PC-3 (cell line): ENCODE measurements at regions not wholly inside any gene's neighbourhood (a gene's known extent, or its start where the extent isn't known, plus 50 kb on each side); places are given as distances from the start of the nearest gene placed in this dataset.
A peak's percentile ranks its signal among the peaks of the same experiment; 100 is the strongest.

Experiments used
- ATAC-seq: fragments of 200-7000 bp; cut with Tn5 transposase; 2 replicates; pipeline ENCODE4 v1.9.1; 2020; ENCODE audit warnings: mild to moderate bottlenecking, moderate library complexity
- BruUV-seq: library from RNA; stranded (reverse); fragments of 400-500 nt; replicated peaks from 2 replicates; lab custom pipeline; 2021; lab: Mats Ljungman, UMichigan
- CTCF ChIA-PET: fragments of 300-600 bp; sonication (Branson Sonifier 250); formaldehyde crosslinking; loops from one replicate; lab custom pipeline; 2022; ENCODE audit warnings: antibody characterized with exemption; lab: Charles Lee
- POLR2A ChIA-PET: fragments of 300-600 bp; sonication (Branson Sonifier 250); formaldehyde crosslinking; loops from one replicate; lab custom pipeline; 2022; ENCODE audit warnings: antibody characterized with exemption; ENCODE audit not compliant: unreplicated experiment; lab: Charles Lee
- DNase-seq: peaks from one replicate; pipeline ENCODE4 v3.0.0-alpha.2; 2015
- H2AFZ ChIP-seq: fragments of 300-600 bp; sonication (generic); 2 replicates; pipeline ENCODE4 v1.6.0; 2016; ENCODE audit warnings: antibody characterized with exemption, low read length
- H3F3A ChIP-seq: fragments of 300-600 bp; sonication (generic); one replicate; pipeline ENCODE4 v1.6.0; 2017; ENCODE audit warnings: antibody characterized with exemption, low read length, control low read depth, mild to moderate bottlenecking; ENCODE audit not compliant: unreplicated experiment
- H3K27ac ChIP-seq: fragments of 300-600 bp; sonication (generic); 2 replicates; pipeline ENCODE4 v1.5.1; 2016; ENCODE audit warnings: mild to moderate bottlenecking, low read length
- H3K27me3 ChIP-seq: fragments of 300-600 bp; sonication (generic); 2 replicates; pipeline ENCODE4 v1.6.1; 2016; ENCODE audit warnings: low read length, mixed read lengths
- H3K36me3 ChIP-seq: fragments of 300-600 bp; sonication (generic); 2 replicates; pipeline ENCODE4 v1.6.1; 2016; ENCODE audit warnings: low read depth, mixed run types, low read length, mixed read lengths
- H3K4me1 ChIP-seq: fragments of 300-600 bp; sonication (generic); 2 replicates; pipeline ENCODE4 v1.5.1; 2016; ENCODE audit warnings: low read length; ENCODE audit not compliant: insufficient read depth
- H3K4me2 ChIP-seq: fragments of 300-600 bp; sonication (generic); 2 replicates; pipeline ENCODE4 v1.6.0; 2016; ENCODE audit warnings: low read length
- H3K4me3 ChIP-seq: fragments of 300-600 bp; sonication (generic); 2 replicates; pipeline ENCODE4 v1.5.1; 2016; ENCODE audit warnings: mild to moderate bottlenecking, low read length, mixed read lengths
- H3K79me2 ChIP-seq: fragments of 300-600 bp; sonication (generic); 2 replicates; pipeline ENCODE4 v1.6.1; 2017; ENCODE audit warnings: low read length, mixed read lengths
- H3K9ac ChIP-seq: fragments of 300-600 bp; sonication (generic); 2 replicates; pipeline ENCODE4 v1.6.0; 2016; ENCODE audit warnings: mild to moderate bottlenecking, low read length
- H3K9me2 ChIP-seq: fragments of 300-600 bp; sonication (generic); replicated peaks from 2 replicates; pipeline ENCODE4 v1.6.1; 2016; ENCODE audit warnings: mixed run types, low read length, mixed read lengths
- H3K9me3 ChIP-seq: fragments of 300-600 bp; sonication (generic); 2 replicates; pipeline ENCODE4 v1.6.1; 2016; ENCODE audit warnings: low read length, mixed read lengths
- H4K20me1 ChIP-seq: fragments of 300-600 bp; sonication (generic); 2 replicates; pipeline ENCODE4 v1.6.1; 2016; ENCODE audit warnings: low read length, mixed read lengths
- EZH2 ChIP-seq: fragments of 300-600 bp; sonication (generic); IDR thresholded peaks from one replicate; pipeline ENCODE4 v1.6.1; 2017; ENCODE audit warnings: antibody characterized with exemption, mild to moderate bottlenecking, low read length; ENCODE audit not compliant: unreplicated experiment
- EZH2phosphoT487 ChIP-seq: fragments of 300-600 bp; sonication (generic); IDR thresholded peaks from 2 replicates; pipeline ENCODE4 v1.6.1; 2018; ENCODE audit warnings: mild to moderate bottlenecking, antibody characterized with exemption, low read length, borderline replicate concordance
- intact Hi-C: fragments of 100-400 bp; cut with micrococcal nuclease; formaldehyde crosslinking; loops from 2 replicates; pipeline ENCODE4 v1.9.0; 2023
- TF ChIP-seq, protein P1 (sequence below): fragments of 300-600 bp; sonication (generic); conservative IDR thresholded peaks from 2 replicates; pipeline ENCODE4 v1.5.1; 2017; ENCODE audit warnings: antibody characterized with exemption, low read depth, mild to moderate bottlenecking, low read length

GRCh38 chr5:121164632-121165031, 687.0 kb upstream of the FTMT start:
- POLR2A ChIA-PET: no interaction called here
- no peaks in the 10 kb centered on the region for H3K36me3 ChIP-seq

DNA sequence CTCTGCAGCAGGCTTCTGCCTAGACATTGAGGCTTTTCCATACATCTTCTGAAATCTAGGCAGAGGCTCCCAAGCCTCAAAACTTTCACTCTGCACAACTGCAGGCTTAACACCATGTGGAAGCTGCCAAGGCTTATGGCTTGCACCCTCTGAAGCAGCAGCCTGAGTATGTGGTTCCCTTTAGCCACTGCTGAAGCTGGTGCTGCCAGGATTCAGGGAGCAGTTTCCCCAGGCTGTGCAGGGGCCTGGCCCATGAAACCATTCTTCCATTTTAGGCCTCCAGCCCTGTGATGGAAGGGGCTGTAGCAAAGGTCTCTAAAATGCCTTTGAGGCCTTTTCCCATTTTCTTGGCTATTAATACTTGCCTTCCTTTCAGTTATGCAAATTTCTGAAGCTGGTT, 680.3 kb upstream of the FTMT start:
- no peak overlapping the region for H3K4me3 ChIP-seq
- no peaks in the 10 kb centered on the region for H3K9me2 ChIP-seq
- H3F3A ChIP-seq: no peaks in the 10 kb centered on the region
- no peaks in the 10 kb centered on the region for H3K27me3 ChIP-seq
- ChIA-PET CTCF (no interaction called here), POLR2A (no interaction called here)
- no peaks in the 10 kb centered on the region for H3K79me2 ChIP-seq
- H3K36me3 ChIP-seq: no peaks in the 10 kb centered on the region
- DNase-seq: no peak
- intact Hi-C loops: no loop called here
- no peak overlapping the region for H2AFZ ChIP-seq
- no peaks in the 10 kb centered on the region for H3K9me3 ChIP-seq
- no peak overlapping the region for H3K27ac ChIP-seq
- no peak overlapping the region for H3K9ac ChIP-seq
- no peak for ATAC-seq
- TF ChIP-seq EZH2 (no peak), EZH2phosphoT487 (no peak)
- TF ChIP-seq, protein P1, sequence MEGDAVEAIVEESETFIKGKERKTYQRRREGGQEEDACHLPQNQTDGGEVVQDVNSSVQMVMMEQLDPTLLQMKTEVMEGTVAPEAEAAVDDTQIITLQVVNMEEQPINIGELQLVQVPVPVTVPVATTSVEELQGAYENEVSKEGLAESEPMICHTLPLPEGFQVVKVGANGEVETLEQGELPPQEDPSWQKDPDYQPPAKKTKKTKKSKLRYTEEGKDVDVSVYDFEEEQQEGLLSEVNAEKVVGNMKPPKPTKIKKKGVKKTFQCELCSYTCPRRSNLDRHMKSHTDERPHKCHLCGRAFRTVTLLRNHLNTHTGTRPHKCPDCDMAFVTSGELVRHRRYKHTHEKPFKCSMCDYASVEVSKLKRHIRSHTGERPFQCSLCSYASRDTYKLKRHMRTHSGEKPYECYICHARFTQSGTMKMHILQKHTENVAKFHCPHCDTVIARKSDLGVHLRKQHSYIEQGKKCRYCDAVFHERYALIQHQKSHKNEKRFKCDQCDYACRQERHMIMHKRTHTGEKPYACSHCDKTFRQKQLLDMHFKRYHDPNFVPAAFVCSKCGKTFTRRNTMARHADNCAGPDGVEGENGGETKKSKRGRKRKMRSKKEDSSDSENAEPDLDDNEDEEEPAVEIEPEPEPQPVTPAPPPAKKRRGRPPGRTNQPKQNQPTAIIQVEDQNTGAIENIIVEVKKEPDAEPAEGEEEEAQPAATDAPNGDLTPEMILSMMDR: no peak
- no peaks in the 10 kb centered on the region for H3K4me1 ChIP-seq
- no peaks in the 10 kb centered on the region for H4K20me1 ChIP-seq
- BruUV-seq: no TSS peak
- H3K4me2 ChIP-seq: no peak overlapping the region

More at GRCh38 chr5:121164632-121165031, 687.0 kb upstream of the FTMT start:
- H3K4me1 ChIP-seq: no peaks in the 10 kb centered on the region
- no peaks in the 10 kb centered on the region for H3K9me3 ChIP-seq
- DNase-seq (no peak), ATAC-seq (no peak)
- no TSS peak for BruUV-seq
- no peak overlapping the region for H3K4me3 ChIP-seq
- no peaks in the 10 kb centered on the region for H3K9me2 ChIP-seq
- peak overlapping the region; percentile 48; the same call in 1 of the 2 replicates for H2AFZ ChIP-seq
- no peak overlapping the region for H3K9ac ChIP-seq
- no peaks in the 10 kb centered on the region for H4K20me1 ChIP-seq
- no peak overlapping the region for H3K27ac ChIP-seq
- CTCF ChIA-PET: no interaction called here
- intact Hi-C loops: no loop called here
- H3K27me3 ChIP-seq: no peaks in the 10 kb centered on the region
- no peak overlapping the region for H3K4me2 ChIP-seq
- TF ChIP-seq EZH2 (no peak), EZH2phosphoT487 (no peak)
- TF ChIP-seq, protein P1: no peak
- H3F3A ChIP-seq: no peaks in the 10 kb centered on the region
- no peaks in the 10 kb centered on the region for H3K79me2 ChIP-seq

GRCh38 chr5:121171834-121172233, 679.8 kb upstream of the FTMT start:
- Histone ChIP-seq H3K4me2 (no peak overlapping the region), H3F3A (no peaks in the 10 kb centered on the region), H3K9ac (no peak overlapping the region), H3K9me2 (no peaks in the 10 kb centered on the region), H3K27me3 (no peaks in the 10 kb centered on the region), H3K27ac (no peak overlapping the region), H3K36me3 (no peaks in the 10 kb centered on the region), H3K9me3 (no peaks in the 10 kb centered on the region), H2AFZ (no peak overlapping the region), H3K79me2 (no peaks in the 10 kb centered on the region), H3K4me3 (no peak overlapping the region), H4K20me1 (no peaks in the 10 kb centered on the region), H3K4me1 (no peaks in the 10 kb centered on the region)
- TF ChIP-seq, protein P1: no peak
- no peak for TF ChIP-seq EZH2phosphoT487
- TF ChIP-seq EZH2: no peak
- ChIA-PET CTCF (no interaction called here), POLR2A (no interaction called here)
- no TSS peak for BruUV-seq
- intact Hi-C loops: no loop called here
- no peak for ATAC-seq
- peak; percentile 20 for DNase-seq
